ENCODE measurements at regions not wholly inside any gene's neighbourhood (a gene's known extent, or its start where the extent isn't known, plus 50 kb on each side); places are given as distances from the start of the nearest gene placed in this dataset.

GRCh38 chr2:209070262-209070661 lies 353.6 kb upstream of the MAP2 start:
- ChIA-PET CTCF (no interaction called here), POLR2A (ENCODE audit: low non-redundant PET) (no interaction called here)
- no peak for TF ChIP-seq CTCF (conservative IDR thresholded peaks at IDR 0.05; ENCODE audit: low read depth)
- no peak for DNase-seq (ENCODE audit: low spot score)
- no peak overlapping the region for H3K27ac ChIP-seq

- TF ChIP-seq CTCF (conservative IDR thresholded peaks at IDR 0.05; ENCODE audit: low read depth), result no peak
- ChIA-PET CTCF (no interaction called here), POLR2A (ENCODE audit: low non-redundant PET) (no interaction called here)
- H3K27ac ChIP-seq, result no peak overlapping the region
- DNase-seq (ENCODE audit: low spot score), result no peak
Observed at GRCh38 chr2:209073151-209073550, 350.7 kb upstream of the MAP2 start.

GRCh38 chr2:209074711-209075110 lies 349.1 kb upstream of the MAP2 start:
- H3K27ac ChIP-seq, result no peak overlapping the region
- no peak for DNase-seq (ENCODE audit: low spot score)
- TF ChIP-seq CTCF (conservative IDR thresholded peaks at IDR 0.05; ENCODE audit: low read depth), result no peak
- POLR2A ChIA-PET (ENCODE audit: low non-redundant PET), result no interaction called here
- CTCF ChIA-PET, result no interaction called here

- ChIA-PET CTCF (no interaction called here), POLR2A (ENCODE audit: low non-redundant PET) (no interaction called here)
- H3K27ac ChIP-seq, result no peak overlapping the region
- TF ChIP-seq CTCF (conservative IDR thresholded peaks at IDR 0.05; ENCODE audit: low read depth), result no peak
- DNase-seq (ENCODE audit: low spot score), result no peak
Observed at GRCh38 chr2:209076151-209076550, 347.7 kb upstream of the MAP2 start.

GRCh38 chr2:209086761-209087160 lies 337.1 kb upstream of the MAP2 start:
- no peak for TF ChIP-seq CTCF (conservative IDR thresholded peaks at IDR 0.05; ENCODE audit: low read depth)
- H3K27ac ChIP-seq, result no peak overlapping the region
- POLR2A ChIA-PET (ENCODE audit: low non-redundant PET), result no interaction called here
- CTCF ChIA-PET, result no interaction called here
- DNase-seq (ENCODE audit: low spot score), result no peak

GRCh38 chr2:209091056-209091455 lies 332.8 kb upstream of the MAP2 start:
- CTCF ChIA-PET, result no interaction called here
- no peak for TF ChIP-seq CTCF (conservative IDR thresholded peaks at IDR 0.05; ENCODE audit: low read depth)
- DNase-seq (ENCODE audit: low spot score), result no peak
- POLR2A ChIA-PET (ENCODE audit: low non-redundant PET), result no interaction called here
- H3K27ac ChIP-seq, result no peak overlapping the region

GRCh38 chr2:209094221-209094620 lies 329.6 kb upstream of the MAP2 start:
- H3K27ac ChIP-seq, result no peak overlapping the region
- no peak for TF ChIP-seq CTCF (conservative IDR thresholded peaks at IDR 0.05; ENCODE audit: low read depth)
- ChIA-PET POLR2A (ENCODE audit: low non-redundant PET) (no interaction called here), CTCF (interaction anchor here (0.6 kb wide), 1 partner anchor 200 kb away, joined by 3 read pairs; no protein-coding TSS in a partner anchor)
- no peak for DNase-seq (ENCODE audit: low spot score)
